GM19023 (cell line): ENCODE measurements at regions not wholly inside any gene's neighbourhood (a gene's known extent, or its start where the extent isn't known, plus 50 kb on each side); places are given as distances from the start of the nearest gene placed in this dataset.

Source experiments
- ATAC-seq: cut with Tn5 transposase; IDR thresholded peaks from one replicate; pipeline ENCODE4 v1.9.1; 2021; ENCODE audit warnings: mild to moderate bottlenecking, moderate library complexity; ENCODE audit not compliant: unreplicated experiment

DNA sequence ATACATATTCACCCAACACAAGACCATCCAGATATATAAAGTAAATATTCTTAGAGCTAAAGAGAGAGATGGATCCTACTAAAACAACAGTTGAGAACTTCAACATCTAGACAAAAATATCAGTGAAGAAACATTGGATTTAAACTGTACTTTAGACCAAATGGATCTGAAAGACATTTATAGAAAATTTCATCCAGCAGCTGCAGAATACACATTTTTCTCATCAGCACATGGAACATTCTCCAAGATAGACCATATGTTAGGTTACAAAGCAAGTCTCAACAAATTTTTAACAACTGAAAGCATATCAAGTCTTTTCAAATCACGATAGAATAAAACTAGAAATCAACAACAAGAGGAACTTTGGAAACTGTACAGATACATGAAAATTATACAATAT, 369.0 kb upstream of the CCDC54 start:
- ATAC-seq = no peak

DNA sequence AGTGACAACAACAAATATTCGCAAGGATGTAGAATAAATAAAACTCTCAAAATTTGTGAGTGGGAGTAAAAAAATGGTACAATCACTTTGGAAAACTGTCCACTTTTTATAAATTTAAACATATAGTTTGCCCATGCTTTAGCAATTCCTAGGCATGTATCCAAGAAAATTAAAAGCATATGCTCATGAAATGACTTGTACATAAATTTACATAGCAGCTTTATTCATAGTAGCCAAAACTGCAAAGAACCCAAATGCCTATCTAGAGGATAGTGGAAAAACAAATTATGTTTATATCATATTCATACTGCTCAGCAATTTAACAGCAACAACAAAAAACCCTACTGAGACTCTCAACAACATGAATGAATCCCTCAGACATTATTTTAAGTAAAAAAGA, 363.6 kb upstream of the CCDC54 start:
- no peak for ATAC-seq

DNA sequence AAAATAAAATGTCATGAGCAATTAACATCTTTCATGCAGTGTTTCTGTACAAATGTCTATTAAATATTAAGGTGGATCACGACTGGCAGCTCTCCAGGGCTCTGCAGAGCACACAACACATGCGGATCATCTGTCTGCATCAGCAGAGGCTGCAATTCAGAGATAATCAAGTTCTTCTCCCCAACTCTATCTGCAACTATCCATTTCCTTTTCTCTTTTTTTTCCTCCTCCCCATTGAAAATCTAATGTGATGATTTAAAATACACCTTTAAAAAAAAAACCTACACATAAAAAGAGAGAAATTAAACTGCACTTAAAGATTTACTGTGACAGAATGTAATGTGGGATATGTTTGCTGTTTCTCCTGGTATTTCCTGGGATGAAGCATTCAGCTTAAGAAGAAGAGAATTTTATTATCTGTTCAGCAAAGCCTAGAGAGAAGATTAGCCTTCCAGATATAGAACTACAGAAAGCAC, 352.6 kb upstream of the CCDC54 start:
- ATAC-seq = no peak

DNA sequence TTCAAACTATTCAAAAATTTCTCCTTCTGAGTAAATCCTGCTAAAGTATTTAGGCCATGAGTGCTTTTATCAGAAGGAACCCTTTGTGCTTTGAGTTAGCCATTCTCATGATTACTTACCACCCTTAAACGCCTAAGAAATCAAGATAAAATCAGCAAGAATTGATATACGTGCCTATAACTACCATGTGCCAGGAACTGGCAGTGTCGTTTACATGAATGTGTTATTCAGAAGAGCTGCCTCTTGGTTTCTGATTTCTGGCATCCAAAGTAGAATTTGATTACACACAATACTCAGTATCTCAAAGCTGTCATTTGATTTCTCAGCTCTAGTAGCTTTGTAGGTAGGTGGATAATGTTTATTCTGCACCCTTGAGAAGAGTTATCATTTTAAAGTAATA, 351.3 kb upstream of the CCDC54 start:
- no peak for ATAC-seq

DNA sequence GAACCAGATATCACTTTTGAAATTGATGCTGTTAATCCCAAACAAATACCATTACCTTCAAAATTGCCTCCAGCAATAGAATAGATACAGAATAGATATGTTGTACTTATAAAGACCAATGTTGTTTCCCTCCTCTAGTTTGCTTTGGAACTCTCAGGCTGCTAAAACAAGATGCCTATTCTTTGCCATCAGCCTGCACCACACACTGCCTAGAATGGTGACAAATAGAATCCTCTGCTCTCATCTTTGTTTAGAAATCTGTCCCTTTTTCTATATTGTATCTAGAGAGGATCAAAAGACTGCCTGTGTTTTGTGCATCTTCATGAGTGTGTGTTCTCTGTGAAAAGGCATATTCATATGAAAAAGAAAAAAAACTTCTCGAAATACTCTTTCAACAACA, 349.2 kb upstream of the CCDC54 start:
- no peak for ATAC-seq

DNA sequence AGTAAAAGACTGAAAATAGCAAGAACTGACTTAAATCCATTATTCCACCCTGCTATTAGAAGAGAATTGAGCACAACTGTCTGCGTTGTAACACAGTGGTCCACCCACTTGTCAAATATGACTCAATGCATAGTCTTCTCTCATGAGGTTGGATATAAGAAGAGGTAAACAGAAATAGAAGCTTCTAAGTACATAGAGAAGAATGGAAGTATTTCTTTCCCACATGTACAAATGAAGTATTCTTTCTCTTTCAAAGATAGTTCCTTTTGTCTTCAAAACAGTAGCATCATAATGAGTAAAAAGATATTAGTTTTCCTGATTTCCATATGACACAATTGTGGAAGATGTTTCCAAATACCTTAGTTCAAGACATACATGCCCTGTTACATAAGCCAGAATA, 348.6 kb upstream of the CCDC54 start:
- no peak for ATAC-seq

DNA sequence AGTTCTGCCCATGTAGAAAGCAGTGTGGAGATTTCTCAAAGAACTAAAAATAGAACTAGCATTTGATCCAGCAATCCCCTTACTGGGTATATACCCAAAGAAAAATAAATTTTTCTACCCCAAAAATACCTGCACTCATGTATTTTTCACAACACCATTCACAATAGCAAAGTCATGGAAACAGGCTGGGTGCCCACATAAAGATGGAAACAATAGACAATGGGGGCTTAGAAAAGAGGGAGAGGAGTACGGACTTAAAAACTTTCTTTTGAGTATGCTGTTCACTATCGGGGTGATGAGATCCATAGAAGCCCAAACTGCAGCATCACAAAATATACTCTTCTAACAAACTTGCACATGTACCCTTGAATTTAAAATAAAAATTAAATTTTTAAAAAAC, 345.1 kb upstream of the CCDC54 start:
- no peak for ATAC-seq

DNA sequence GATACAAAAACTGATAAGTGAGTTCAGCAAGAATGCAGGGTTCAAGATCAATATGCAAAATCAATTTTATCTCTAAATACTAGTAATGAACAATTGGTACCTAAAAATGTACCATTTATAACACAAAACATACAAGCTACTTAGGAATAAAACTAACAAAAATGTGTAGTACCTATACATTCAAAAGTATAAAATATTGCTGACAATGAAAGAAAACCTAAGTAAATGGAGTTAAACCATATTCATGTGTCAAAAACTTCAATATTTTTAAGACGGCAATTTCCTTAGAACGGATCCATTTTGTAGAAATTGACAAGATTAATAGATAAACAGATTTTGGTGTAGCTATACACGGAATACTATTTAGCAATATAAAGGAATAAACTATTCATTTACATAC, 343.1 kb upstream of the CCDC54 start:
- ATAC-seq = no peak

DNA sequence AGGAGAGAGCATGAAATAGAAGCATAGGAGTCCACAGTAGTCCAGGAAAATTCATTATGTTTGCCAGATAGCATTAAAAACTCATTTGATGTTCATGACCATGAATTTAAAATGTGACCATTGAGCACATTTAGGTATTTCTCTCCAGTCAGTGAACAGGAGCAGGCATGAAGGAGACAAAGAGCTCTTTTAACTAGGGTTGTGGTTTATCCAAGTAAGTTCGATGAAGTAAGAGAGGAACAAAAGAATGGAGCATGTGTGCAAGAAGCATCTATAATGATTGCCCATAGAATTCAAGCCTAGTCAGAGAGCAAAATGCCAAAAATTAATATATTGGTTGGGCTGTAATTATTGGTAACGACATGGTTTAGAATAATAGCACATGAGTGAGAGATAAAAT, 342.1 kb upstream of the CCDC54 start:
- no peak for ATAC-seq

DNA sequence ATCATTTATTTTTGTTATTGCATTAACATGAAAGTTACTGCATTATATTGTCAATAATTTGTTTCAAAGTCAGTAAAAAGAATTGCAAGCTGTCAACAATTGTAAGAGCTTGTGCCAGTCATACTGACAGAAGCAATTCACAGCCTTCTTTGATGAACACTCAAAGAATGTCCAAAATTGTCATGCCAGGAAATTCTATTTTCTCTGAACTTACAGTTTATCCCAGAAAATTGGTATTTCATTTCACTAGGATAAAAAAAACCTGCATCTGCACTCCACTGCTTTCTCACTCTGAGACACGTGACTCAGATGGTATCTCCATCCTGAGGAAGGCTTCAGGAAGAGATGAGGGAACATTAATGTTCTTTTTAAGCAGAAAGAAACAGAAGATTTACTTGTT, 332.6 kb upstream of the CCDC54 start:
- no peak for ATAC-seq

DNA sequence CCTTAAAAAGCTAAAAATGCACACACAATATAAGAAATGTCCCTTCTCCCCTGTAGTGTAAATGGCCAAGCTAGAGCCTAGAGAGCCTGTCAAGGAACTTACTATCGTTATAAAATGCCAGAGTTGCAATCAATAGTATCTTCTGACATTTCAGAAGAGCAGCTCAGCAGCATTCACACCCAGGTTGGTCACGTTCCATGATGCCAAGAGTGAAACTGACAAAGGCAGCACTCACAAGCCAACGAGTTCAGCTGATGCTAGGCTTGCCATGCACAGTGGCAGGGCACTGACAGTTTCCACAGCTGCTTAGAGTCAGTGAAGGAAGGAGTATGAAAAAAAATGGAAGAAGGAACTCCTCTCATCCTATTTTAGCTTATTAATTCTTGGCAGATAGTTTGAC, 331.4 kb upstream of the CCDC54 start:
- no peak for ATAC-seq

DNA sequence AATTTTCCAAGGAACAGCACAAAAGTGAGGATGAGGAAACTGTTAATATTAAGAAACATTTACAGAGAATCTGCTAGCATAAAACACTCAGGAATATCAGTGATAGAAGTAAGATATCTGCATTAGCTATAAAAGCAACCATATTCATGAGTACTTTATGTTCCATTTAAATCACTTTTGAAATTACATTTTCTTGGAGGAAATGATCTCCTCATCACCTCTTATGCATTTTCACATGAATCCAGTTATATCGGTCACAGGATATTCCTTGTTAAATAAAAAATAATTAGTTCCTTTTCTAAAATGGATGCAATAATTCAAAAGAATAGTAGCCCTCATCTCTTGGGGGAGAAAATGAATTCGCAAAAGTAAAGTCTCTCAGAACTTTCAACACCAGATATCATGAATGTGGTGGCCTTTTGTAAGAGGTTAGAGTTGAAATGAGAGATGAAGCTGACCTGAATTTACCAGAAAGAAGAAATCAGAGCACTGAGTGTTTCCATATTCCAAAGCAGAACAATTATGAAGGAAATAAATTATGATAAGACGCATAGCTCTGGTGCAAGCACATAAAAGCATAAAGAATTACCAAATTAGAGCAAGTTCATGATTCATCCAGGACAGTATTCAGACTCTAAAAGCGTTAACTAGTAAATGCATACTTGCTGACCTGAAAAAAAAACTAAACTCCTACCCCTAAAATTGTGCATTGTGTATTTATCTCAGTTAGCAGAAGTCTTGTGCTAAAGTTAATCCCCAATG, 321.9 kb upstream of the CCDC54 start:
- no peak for ATAC-seq

DNA sequence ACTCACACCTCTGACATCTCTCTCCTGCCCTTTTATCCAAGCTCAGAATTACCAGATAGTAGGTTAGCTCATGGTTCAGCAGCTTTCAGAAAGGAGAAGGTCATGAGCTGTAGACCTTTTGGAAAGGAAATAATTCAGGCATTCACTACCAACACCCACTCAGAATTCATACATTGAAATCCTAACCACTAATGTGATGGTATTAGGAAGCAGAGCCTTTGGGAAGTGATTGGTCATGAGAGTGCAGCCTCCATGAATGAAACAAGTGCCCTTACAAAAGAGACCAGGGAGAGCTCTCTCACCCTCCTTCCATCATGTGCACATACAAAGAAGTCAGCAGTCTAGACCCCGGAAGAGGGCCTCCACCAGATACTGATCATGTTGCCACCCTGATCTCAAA, 315.8 kb upstream of the CCDC54 start:
- ATAC-seq = no peak

DNA sequence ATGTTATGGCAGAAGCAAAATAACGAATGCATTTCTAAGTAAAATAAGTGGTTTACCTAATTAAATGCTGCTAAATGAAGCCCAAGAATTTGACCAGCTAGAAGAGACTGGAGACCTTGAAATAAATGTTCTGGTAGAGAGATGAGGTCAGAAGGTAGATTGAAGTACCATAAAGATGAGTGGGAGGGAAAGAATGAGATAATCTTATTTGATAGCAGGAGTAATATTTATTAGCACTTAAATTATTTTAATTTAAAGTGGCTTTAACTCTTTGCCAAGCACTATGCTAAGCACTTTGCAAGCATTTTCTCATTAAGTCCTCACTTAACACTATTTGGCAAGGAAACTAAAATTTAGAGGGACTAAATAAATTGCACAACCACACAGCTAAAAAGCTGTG, 314.9 kb upstream of the CCDC54 start:
- ATAC-seq = no peak

DNA sequence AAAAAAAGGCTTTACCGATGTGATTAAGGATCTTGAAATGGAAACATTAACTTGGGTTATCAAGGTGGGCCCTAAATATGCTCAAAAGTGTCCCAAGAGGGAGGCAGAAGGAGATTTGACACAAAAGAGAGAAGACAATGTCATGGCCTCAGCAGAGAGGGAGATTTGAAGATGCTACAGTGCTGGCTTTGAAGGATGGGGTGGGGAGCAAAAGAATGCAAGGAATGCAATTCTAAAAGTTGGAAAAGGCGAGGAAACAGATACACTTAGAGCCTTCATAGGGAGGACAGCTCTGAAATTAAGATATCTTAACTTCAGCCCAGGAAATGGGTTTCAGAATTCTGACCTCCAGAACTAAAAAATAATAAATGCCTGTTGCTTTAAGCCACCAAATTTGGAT, 314.5 kb upstream of the CCDC54 start:
- no peak for ATAC-seq

DNA sequence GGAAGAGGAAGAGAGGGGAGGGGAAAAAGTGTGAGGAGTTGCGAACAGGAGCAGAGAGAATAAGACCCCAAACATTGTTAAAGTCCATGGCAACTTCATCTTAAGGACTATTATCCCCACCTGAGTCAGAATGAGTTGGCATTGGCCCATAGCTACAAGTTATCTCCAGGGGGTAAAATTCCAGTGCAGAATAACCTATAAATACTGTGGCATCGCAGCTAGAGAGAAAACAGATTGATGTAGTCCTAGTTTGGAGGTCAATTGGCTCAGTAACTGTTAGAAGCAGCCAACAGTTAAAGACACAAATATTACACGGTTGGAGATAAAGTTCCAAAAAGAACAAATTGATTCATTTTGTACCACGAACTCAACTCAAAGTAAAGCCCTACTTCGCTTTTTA, 313.9 kb upstream of the CCDC54 start:
- ATAC-seq = no peak

DNA sequence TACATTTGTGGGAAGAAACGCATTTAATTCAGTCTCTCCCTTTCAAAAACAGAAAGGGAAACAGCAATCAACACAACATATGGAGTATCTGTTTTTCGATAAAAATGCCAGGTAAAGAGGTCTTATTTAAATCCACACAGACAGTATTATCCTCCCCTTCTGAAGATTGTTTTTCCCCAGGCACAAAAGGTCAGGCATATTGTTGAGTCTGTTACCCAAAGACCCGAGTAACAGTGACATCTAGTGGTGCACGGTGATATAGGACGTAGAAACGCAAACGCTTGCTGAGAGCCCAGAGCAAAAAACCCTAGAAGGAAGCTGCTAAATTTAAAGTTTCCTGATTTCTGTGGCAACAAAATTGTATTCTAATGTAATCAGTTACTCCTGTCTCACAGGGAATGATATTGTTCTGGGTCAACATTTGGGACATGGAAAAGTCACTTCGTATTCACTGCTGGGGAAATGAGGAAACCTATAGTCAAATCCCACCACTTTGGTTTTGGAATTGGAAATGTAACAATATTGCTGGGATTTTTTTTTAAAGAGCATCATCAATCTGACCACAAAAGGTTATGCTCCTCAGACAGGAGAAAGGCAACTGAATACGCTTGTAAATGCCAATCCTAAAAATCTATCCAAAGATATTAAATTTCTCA, 312.7 kb upstream of the CCDC54 start:
- peak; percentile 93 for ATAC-seq

DNA sequence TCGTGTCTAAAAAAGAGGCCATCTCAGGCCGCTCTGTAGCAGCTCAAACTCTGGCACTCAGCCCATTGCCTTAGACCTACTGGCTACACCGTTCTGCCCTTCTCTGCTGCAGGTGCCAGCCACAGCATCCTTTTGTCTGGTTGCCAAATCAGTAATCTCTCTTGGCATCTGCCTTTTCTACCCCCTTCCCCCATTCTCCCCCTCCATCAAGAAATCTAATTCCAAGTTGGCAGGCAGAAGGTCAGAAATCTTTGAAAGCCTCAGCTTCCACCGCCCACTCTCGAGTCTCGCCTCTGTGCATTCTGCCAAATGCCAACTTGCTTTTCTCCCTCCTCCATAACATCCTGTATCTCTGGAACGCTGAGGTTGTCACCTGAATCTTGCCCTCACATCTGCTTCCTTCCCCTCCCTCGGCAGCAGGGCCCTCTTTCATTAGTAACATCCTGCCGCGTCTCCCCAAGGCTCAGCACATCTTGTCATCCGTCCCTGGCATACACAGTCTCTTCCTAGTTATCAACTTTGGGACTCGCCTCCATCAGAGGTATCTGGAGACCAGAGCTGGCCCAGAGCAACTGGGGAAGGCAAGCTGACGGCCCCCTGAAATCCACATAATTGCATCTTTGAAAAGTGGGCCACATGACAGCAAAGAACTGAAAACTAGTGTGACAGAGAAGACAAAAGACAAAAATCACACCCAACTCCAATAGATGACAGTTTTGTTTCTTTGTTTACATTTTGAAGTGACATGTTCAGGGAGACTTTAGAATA, 312.0 kb upstream of the CCDC54 start:
- ATAC-seq = no peak

DNA sequence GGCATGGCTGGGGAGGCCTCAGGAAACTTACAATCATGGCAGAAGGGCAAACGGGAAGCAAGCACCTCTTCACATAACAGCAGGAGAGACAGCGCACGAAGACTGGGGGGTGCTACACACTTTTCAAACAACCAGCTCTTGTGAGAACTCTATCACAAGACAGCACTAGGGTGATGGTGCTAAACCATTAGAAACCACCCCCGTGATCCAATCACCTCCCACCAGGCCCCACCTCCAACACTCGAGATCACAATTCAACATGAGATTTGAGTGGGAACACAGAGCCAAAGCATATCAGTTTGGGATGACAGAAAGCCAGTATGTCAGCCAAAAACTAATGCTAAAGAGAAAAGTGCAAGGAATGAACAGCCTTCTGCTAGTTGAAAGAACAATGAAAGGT, 309.8 kb upstream of the CCDC54 start:
- no peak for ATAC-seq

DNA sequence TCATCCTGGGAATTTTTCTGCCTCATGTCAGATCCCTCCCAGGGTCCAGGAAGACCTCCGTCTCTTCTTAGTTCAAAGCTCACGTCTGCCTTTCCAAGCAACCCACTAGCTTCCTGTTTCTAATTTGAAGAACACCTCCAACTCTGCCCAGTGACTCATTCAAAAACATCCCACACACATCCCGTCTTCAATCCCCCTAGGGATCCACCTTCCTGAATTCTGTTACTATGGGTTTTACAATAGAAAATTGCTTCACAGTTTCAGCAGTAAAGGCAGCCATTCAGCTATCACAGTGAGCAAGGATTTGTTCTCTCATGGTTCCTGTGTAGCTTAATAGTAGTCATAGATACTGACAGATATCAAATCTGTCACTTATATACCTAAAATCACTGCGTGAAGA, 308.3 kb upstream of the CCDC54 start:
- ATAC-seq = no peak

DNA sequence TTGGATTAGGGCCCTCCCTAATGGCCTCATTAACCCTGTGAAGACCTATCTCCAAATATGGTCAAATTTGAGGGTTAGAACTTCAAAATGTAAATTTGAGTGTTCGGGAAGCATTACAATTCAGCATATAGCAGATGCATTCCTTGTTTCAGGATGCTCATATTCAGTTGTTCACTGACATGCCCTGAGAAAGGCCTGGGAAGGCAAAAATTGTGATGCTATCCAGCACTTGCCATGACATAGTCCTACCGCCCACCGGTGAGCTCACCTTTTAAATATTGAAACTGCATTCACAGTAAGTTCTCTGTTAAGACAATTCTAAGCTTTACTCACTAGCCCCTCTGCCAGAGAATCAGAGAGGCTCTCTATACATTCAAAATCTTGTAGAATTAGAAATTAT, 300.3 kb upstream of the CCDC54 start:
- ATAC-seq = no peak

DNA sequence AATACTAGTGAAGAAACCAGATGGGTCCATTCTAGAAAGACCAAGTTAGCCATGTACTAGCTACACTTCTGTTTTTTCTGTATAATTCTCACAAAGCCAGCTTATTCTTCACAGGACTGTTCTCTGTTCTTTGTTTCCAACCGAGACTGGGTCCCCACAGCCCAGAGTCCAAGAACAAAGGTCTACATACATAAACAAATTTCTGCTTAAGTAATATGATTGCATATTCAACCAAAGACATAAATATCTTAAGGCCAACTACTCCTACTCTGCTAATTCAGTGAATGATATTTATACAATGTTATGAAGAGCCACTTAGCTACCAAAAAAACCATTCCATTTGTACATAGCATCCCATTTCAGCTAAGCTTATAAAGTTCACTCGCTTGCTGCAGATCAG, 299.8 kb upstream of the CCDC54 start:
- no peak for ATAC-seq
